Lower leg skin (tissue), 3 donors: ENCODE measurements at regions not wholly inside any gene's neighbourhood (a gene's known extent, or its start where the extent isn't known, plus 50 kb on each side); places are given as distances from the start of the nearest gene placed in this dataset.

Experiments used
- POLR2A ChIP-seq, 2 donors: fragments of 450-650 bp; IDR thresholded peaks; one replicate each; pipeline ENCODE4 v1.6.1; 2016 to 2017; ENCODE audit warnings: antibody characterized with exemption in 2 of 2, mild to moderate bottlenecking in 1 of 2, moderate library complexity in 1 of 2
- TF ChIP-seq, protein P1 (sequence below), 3 donors: fragments of 450-650 bp; IDR thresholded peaks; one replicate each; pipeline ENCODE4 v1.5.1; 2016; ENCODE audit warnings: antibody characterized with exemption in 3 of 3, mild to moderate bottlenecking in 3 of 3, moderate library complexity in 2 of 3

DNA sequence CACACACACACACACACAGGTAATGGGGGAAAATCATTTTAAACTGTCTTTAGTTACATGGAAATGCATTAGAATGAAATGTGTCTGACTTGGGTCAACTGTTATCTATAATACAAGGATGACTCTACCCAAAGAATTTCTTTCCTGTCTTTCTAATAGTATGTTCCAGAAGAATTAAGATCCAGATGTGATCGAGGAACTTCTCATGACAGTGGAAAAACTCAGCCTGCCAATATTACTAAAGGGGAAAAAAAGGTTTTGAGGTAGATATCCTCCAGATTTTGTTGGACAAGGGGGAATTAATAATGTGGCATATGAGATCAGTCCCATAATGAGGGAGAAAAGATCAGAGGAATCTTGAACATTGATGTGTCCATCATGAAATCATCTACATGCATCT, 190.6 kb upstream of the MAP3K1 start:
- no peak for TF ChIP-seq POLR2A (IDR thresholded peaks at IDR 0.05)
- TF ChIP-seq, protein P1, sequence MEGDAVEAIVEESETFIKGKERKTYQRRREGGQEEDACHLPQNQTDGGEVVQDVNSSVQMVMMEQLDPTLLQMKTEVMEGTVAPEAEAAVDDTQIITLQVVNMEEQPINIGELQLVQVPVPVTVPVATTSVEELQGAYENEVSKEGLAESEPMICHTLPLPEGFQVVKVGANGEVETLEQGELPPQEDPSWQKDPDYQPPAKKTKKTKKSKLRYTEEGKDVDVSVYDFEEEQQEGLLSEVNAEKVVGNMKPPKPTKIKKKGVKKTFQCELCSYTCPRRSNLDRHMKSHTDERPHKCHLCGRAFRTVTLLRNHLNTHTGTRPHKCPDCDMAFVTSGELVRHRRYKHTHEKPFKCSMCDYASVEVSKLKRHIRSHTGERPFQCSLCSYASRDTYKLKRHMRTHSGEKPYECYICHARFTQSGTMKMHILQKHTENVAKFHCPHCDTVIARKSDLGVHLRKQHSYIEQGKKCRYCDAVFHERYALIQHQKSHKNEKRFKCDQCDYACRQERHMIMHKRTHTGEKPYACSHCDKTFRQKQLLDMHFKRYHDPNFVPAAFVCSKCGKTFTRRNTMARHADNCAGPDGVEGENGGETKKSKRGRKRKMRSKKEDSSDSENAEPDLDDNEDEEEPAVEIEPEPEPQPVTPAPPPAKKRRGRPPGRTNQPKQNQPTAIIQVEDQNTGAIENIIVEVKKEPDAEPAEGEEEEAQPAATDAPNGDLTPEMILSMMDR (IDR thresholded peaks at IDR 0.05): no peak
